DOHH2 (cell line): ENCODE measurements at regions not wholly inside any gene's neighbourhood (a gene's known extent, or its start where the extent isn't known, plus 50 kb on each side); places are given as distances from the start of the nearest gene placed in this dataset.

Source experiments
- H3F3A ChIP-seq: fragments of 200-600 bp; sonication (generic), shearing (Covaris generic); 2 replicates; pipeline ENCODE4 v1.6.0; 2016; ENCODE audit warnings: antibody characterized with exemption, mild to moderate bottlenecking; ENCODE audit not compliant: control insufficient read depth, insufficient read depth
- H3K27ac ChIP-seq: fragments of 200-600 bp; sonication (generic); 2 replicates; pipeline ENCODE4 v1.5.1; 2014; ENCODE audit warnings: low read depth, mild to moderate bottlenecking, low read length, moderate library complexity
- H3K27me3 ChIP-seq: fragments of 200-600 bp; sonication (generic); 2 replicates; pipeline ENCODE4 v1.6.1; 2014; ENCODE audit warnings: mild to moderate bottlenecking, low read length, mixed read lengths; ENCODE audit not compliant: control insufficient read depth
- H3K36me3 ChIP-seq: fragments of 200-600 bp; sonication (generic); 2 replicates; pipeline ENCODE4 v1.6.1; 2014; ENCODE audit warnings: mild to moderate bottlenecking, low read length, moderate library complexity, mixed read lengths; ENCODE audit not compliant: control insufficient read depth
- H3K4me1 ChIP-seq: fragments of 200-600 bp; sonication (generic); 2 replicates; pipeline ENCODE4 v1.6.1; 2014; ENCODE audit warnings: mild to moderate bottlenecking, low read length, mixed read lengths; ENCODE audit not compliant: control insufficient read depth
- H3K4me2 ChIP-seq: fragments of 200-600 bp; sonication (generic); 2 replicates; pipeline ENCODE4 v1.6.0; 2014; ENCODE audit warnings: mild to moderate bottlenecking, low read length, moderate library complexity
- H3K4me3 ChIP-seq: fragments of 200-600 bp; sonication (generic); 2 replicates; pipeline ENCODE4 v1.5.1; 2014; ENCODE audit warnings: mild to moderate bottlenecking, low read length, mixed read lengths
- H3K79me2 ChIP-seq: fragments of 200-600 bp; sonication (generic); 2 replicates; pipeline ENCODE4 v1.6.1; 2014; ENCODE audit warnings: mild to moderate bottlenecking, low read length, mixed read lengths; ENCODE audit not compliant: control insufficient read depth
- H3K9me2 ChIP-seq: fragments of 200-600 bp; sonication (generic); replicated peaks from 2 replicates; pipeline ENCODE4 v1.6.1; 2014; ENCODE audit warnings: mild to moderate bottlenecking, low read length, mixed read lengths; ENCODE audit not compliant: control insufficient read depth
- H3K9me3 ChIP-seq: fragments of 200-600 bp; sonication (generic); 2 replicates; pipeline ENCODE4 v1.6.1; 2014; ENCODE audit warnings: antibody characterized with exemption, low read length, mixed read lengths; ENCODE audit not compliant: control insufficient read depth, insufficient read depth
- H4K20me1 ChIP-seq: fragments of 200-600 bp; sonication (generic); 2 replicates; pipeline ENCODE4 v1.6.0; 2014; ENCODE audit warnings: low read depth, mild to moderate bottlenecking, antibody characterized with exemption, low read length, moderate library complexity; ENCODE audit not compliant: control insufficient read depth, insufficient read depth
- EZH2phosphoT487 ChIP-seq: fragments of 200-600 bp; sonication (generic); IDR thresholded peaks from 2 replicates; pipeline ENCODE4 v1.6.1; 2017; ENCODE audit warnings: borderline replicate concordance, mild to moderate bottlenecking, antibody characterized with exemption, low read length, moderate library complexity, mixed read lengths
- TF ChIP-seq, protein P1 (sequence below): fragments of 200-600 bp; sonication (generic); IDR thresholded peaks from one replicate; pipeline ENCODE4 v1.5.1; 2014; ENCODE audit warnings: antibody characterized with exemption, mild to moderate bottlenecking, low read depth, low read length; ENCODE audit not compliant: poor library complexity, severe bottlenecking

GRCh38 chr1:79554688-79555087, 548.2 kb upstream of the ADGRL4 start:
- no peaks in the 10 kb centered on the region for H3K79me2 ChIP-seq
- H3K4me1 ChIP-seq = no peaks in the 10 kb centered on the region
- no peaks in the 10 kb centered on the region for H3K9me2 ChIP-seq
- no peaks in the 10 kb centered on the region for H3K9me3 ChIP-seq
- TF ChIP-seq, protein P1, sequence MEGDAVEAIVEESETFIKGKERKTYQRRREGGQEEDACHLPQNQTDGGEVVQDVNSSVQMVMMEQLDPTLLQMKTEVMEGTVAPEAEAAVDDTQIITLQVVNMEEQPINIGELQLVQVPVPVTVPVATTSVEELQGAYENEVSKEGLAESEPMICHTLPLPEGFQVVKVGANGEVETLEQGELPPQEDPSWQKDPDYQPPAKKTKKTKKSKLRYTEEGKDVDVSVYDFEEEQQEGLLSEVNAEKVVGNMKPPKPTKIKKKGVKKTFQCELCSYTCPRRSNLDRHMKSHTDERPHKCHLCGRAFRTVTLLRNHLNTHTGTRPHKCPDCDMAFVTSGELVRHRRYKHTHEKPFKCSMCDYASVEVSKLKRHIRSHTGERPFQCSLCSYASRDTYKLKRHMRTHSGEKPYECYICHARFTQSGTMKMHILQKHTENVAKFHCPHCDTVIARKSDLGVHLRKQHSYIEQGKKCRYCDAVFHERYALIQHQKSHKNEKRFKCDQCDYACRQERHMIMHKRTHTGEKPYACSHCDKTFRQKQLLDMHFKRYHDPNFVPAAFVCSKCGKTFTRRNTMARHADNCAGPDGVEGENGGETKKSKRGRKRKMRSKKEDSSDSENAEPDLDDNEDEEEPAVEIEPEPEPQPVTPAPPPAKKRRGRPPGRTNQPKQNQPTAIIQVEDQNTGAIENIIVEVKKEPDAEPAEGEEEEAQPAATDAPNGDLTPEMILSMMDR = no peak
- no peak for TF ChIP-seq EZH2phosphoT487
- H3K36me3 ChIP-seq = no peaks in the 10 kb centered on the region
- no peak overlapping the region for H3K4me2 ChIP-seq
- no peaks in the 10 kb centered on the region for H3F3A ChIP-seq
- no peak overlapping the region for H3K27ac ChIP-seq
- no peaks in the 10 kb centered on the region for H4K20me1 ChIP-seq
- H3K4me3 ChIP-seq = no peak overlapping the region
- H3K27me3 ChIP-seq = no peaks in the 10 kb centered on the region

DNA sequence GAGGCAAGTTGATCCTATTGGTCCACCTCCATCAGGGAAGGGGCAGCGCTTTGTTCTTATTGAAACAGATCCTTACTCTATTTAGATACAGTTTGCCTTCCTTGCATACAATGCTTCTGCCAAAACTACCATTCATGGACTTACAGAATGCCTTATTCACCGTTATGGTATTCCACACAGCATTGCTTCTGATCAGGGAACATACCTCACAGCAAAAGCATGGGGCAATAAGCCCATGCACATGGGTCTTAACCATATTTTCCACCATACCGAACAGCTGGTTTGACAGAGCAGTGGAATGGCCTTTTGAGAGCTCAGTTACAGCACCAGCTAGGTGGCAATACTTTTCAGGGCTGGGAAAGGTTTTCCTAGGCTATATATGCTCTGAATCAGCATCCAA, 544.8 kb upstream of the ADGRL4 start:
- Histone ChIP-seq H3K9me3 (no peaks in the 10 kb centered on the region), H4K20me1 (no peaks in the 10 kb centered on the region), H3K4me3 (no peak overlapping the region), H3K9me2 (no peaks in the 10 kb centered on the region), H3F3A (no peaks in the 10 kb centered on the region), H3K27me3 (no peaks in the 10 kb centered on the region), H3K27ac (no peak overlapping the region), H3K4me1 (no peaks in the 10 kb centered on the region), H3K36me3 (no peaks in the 10 kb centered on the region), H3K79me2 (no peaks in the 10 kb centered on the region), H3K4me2 (no peak overlapping the region)
- no peak for TF ChIP-seq EZH2phosphoT487
- TF ChIP-seq, protein P1 = no peak

GRCh38 chr1:79550402-79550801, 543.9 kb upstream of the ADGRL4 start:
- H3K4me1 ChIP-seq = no peaks in the 10 kb centered on the region
- H3K9me2 ChIP-seq = no peaks in the 10 kb centered on the region
- H3K27ac ChIP-seq = no peak overlapping the region
- H3K27me3 ChIP-seq = no peaks in the 10 kb centered on the region
- H3F3A ChIP-seq = no peaks in the 10 kb centered on the region
- H3K79me2 ChIP-seq = no peaks in the 10 kb centered on the region
- H3K9me3 ChIP-seq = no peaks in the 10 kb centered on the region
- H4K20me1 ChIP-seq = no peaks in the 10 kb centered on the region
- no peaks in the 10 kb centered on the region for H3K36me3 ChIP-seq
- H3K4me3 ChIP-seq = no peak overlapping the region
- H3K4me2 ChIP-seq = no peak overlapping the region
- TF ChIP-seq, protein P1 = no peak

DNA sequence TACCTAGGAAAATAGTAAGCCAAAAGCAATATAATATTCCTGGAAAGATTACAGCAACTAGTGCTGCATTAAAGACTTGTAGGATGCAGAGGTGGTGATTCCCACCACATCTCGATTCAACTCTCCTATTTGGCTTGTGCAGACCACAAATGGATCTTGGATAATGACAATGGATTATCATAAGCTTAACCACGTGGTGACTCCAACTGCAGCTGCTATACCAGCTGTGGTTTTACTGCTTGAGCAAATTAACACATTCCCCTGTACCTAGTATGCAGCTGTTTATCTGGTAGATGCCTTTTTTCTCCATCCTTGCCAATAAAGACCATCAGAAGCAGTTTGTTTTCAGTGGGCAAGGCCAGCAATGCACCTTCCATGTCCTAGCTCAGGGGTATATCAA, 542.7 kb upstream of the ADGRL4 start:
- Histone ChIP-seq H4K20me1 (no peaks in the 10 kb centered on the region), H3K27ac (no peak overlapping the region), H3F3A (no peaks in the 10 kb centered on the region), H3K36me3 (no peaks in the 10 kb centered on the region), H3K4me1 (no peaks in the 10 kb centered on the region), H3K4me3 (no peak overlapping the region), H3K27me3 (no peaks in the 10 kb centered on the region), H3K79me2 (no peaks in the 10 kb centered on the region), H3K9me2 (no peaks in the 10 kb centered on the region), H3K9me3 (no peaks in the 10 kb centered on the region), H3K4me2 (no peak overlapping the region)
- TF ChIP-seq, protein P1 = no peak
- no peak for TF ChIP-seq EZH2phosphoT487
